B cell (primary cell): ENCODE measurements at regions not wholly inside any gene's neighbourhood (a gene's known extent, or its start where the extent isn't known, plus 50 kb on each side); places are given as distances from the start of the nearest gene placed in this dataset.

ENCODE experiments used
- ATAC-seq: fragments of 200-7000 bp; cut with Tn5 transposase; one replicate; pipeline ENCODE4 v1.10.0; 2021; ENCODE audit warnings: low read depth, mild to moderate bottlenecking, moderate number of reproducible peaks, moderate library complexity
- CTCF ChIA-PET: fragments of 350-600 bp; sonication (Branson Sonifier 250); formaldehyde crosslinking; loops from one replicate; lab custom pipeline; 2021; ENCODE audit warnings: antibody characterized with exemption, inconsistent platforms; lab: Charles Lee
- POLR2A ChIA-PET: fragments of 350-600 bp; sonication (Branson Sonifier 250); formaldehyde crosslinking; loops from one replicate; lab custom pipeline; 2021; ENCODE audit warnings: antibody characterized with exemption; lab: Charles Lee
- DNase-seq: peaks from one replicate; pipeline ENCODE4 v3.0.0; 2013
- H2AFZ ChIP-seq: 2 replicates; pipeline ENCODE4 v1.6.1; 2012; ENCODE audit warnings: mild to moderate bottlenecking, low read depth, low read length; ENCODE audit not compliant: insufficient read depth, poor library complexity, severe bottlenecking
- H3K27ac ChIP-seq, 2 donors: 1 replicate in 1 of 2; 2 replicates in 1 of 2; pipeline ENCODE4 v1.5.1; 2012 to 2013; ENCODE audit warnings: low read length in 2 of 2, mild to moderate bottlenecking in 2 of 2, moderate library complexity in 1 of 2
- H3K27me3 ChIP-seq, 4 experiments: fragments of 200-600 bp in 1 of 4; sonication (generic) in 1 of 4; replicated peaks in 1 of 4; 1 replicate in 2 of 4; 2 replicates in 2 of 4; pipeline versions ENCODE4 v1.6.1 to v1.7.0; 2013 to 2016; ENCODE audit warnings: low read length in 3 of 4, mild to moderate bottlenecking in 2 of 4, mixed read lengths in 1 of 4, moderate library complexity in 1 of 4; ENCODE audit not compliant: insufficient read depth in 4 of 4, control insufficient read depth in 3 of 4; ENCODE audit errors: control extremely low read depth in 1 of 4
- H3K36me3 ChIP-seq, 2 experiments: replicated peaks in 1 of 2; 1 replicate in 1 of 2; 2 replicates in 1 of 2; pipeline versions ENCODE4 v1.6.1 to v1.7.1; 2013; ENCODE audit warnings: low read length in 1 of 2; ENCODE audit not compliant: insufficient read depth in 2 of 2, control insufficient read depth in 1 of 2; ENCODE audit errors: control extremely low read depth in 1 of 2, extremely low read depth in 1 of 2
- H3K4me1 ChIP-seq, 2 donors: fragments of 200-600 bp in 1 of 2; sonication (generic) in 1 of 2; 1 replicate in 1 of 2; 2 replicates in 1 of 2; pipeline versions ENCODE4 v1.5.1 to v1.6.1; 2013 to 2017; ENCODE audit warnings: low read length in 2 of 2; ENCODE audit not compliant: control insufficient read depth in 2 of 2, insufficient read depth in 2 of 2
- H3K4me2 ChIP-seq: replicated peaks from 2 replicates; pipeline ENCODE3; 2012; ENCODE audit warnings: mild to moderate bottlenecking, low read depth, low read length; ENCODE audit not compliant: poor library complexity, severe bottlenecking
- H3K4me3 ChIP-seq, 5 experiments: fragments of 200-600 bp in 1 of 5; sonication (generic) in 1 of 5; 1 replicate in 3 of 5; 2 replicates in 2 of 5; pipeline versions ENCODE4 v1.5.1 to v1.7.0; 2011 to 2016; ENCODE audit warnings: low read length in 4 of 5, mild to moderate bottlenecking in 4 of 5, low read depth in 2 of 5, control low read depth in 1 of 5, moderate library complexity in 1 of 5; ENCODE audit not compliant: insufficient read depth in 1 of 5; ENCODE audit errors: control extremely low read depth in 1 of 5, extremely low read depth in 1 of 5
- H3K79me2 ChIP-seq: fragments of 200-600 bp; sonication (generic); one replicate; pipeline ENCODE4 v1.6.0; 2016; ENCODE audit warnings: low read length; ENCODE audit not compliant: control insufficient read depth, insufficient read depth
- H3K9ac ChIP-seq: fragments of 200-600 bp; sonication (generic); 2 replicates; pipeline ENCODE4 v1.6.1; 2017; ENCODE audit warnings: mild to moderate bottlenecking, low read length, moderate library complexity
- H3K9me3 ChIP-seq, 3 donors: one replicate each; pipeline versions ENCODE4 v1.6.1 to v1.7.1; 2013; ENCODE audit warnings: low read length in 2 of 3; ENCODE audit not compliant: control insufficient read depth in 2 of 3, insufficient read depth in 1 of 3; ENCODE audit errors: control extremely low read depth in 1 of 3
- H4K20me1 ChIP-seq: 2 replicates; pipeline ENCODE4 v1.6.0; 2012; ENCODE audit warnings: mild to moderate bottlenecking, low read length; ENCODE audit not compliant: insufficient read depth, control insufficient read depth, poor library complexity, severe bottlenecking
- H3K27ac Mint-ChIP-seq: one replicate; pipeline ENCODE4 v1.8.0; 2021; ENCODE audit warnings: mixed read lengths
- H3K27me3 Mint-ChIP-seq: one replicate; pipeline ENCODE4 v1.8.0; 2021; ENCODE audit warnings: mixed read lengths
- H3K4me1 Mint-ChIP-seq: one replicate; pipeline ENCODE4 v1.8.0; 2021; ENCODE audit warnings: mixed read lengths
- H3K4me3 Mint-ChIP-seq: one replicate; pipeline ENCODE4 v1.8.0; 2021; ENCODE audit warnings: mixed read lengths
- H3K9me3 Mint-ChIP-seq: one replicate; pipeline ENCODE4 v1.8.0; 2022; ENCODE audit warnings: mixed read lengths; ENCODE audit not compliant: insufficient read depth
- EZH2 ChIP-seq: IDR thresholded peaks from 2 replicates; pipeline ENCODE4 v1.6.1; 2012; ENCODE audit warnings: borderline replicate concordance, low read depth, mild to moderate bottlenecking, moderate library complexity, low read length; ENCODE audit not compliant: insufficient read depth, poor library complexity, severe bottlenecking
- WGBS: methylation state at CpG from one replicate; pipeline ENCODE4 v1.1.5; 2013; ENCODE audit warnings: missing lambda C conversion rate; ENCODE audit not compliant: insufficient coverage; 5-methylcytosine and 5-hydroxymethylcytosine counted together
- intact Hi-C: fragments of 100-400 bp; cut with micrococcal nuclease; formaldehyde crosslinking; loops from one replicate; pipeline ENCODE4 v1.10.0; 2022
- TF ChIP-seq, protein P1 (sequence below): fragments of 200-600 bp; IDR thresholded peaks from one replicate; pipeline ENCODE4 v1.8.0; 2022; ENCODE audit warnings: antibody characterized with exemption, mild to moderate bottlenecking

- CTCF ChIA-PET = no interaction called here
- no peak overlapping the region for H3K27ac Mint-ChIP-seq
- no peaks in the 10 kb centered on the region for H3K27me3 ChIP-seq
Observed at GRCh38 chr3:59143447-59143846, 93.6 kb upstream of the CFAP20DC start.

GRCh38 chr3:59142556-59142955 lies 92.7 kb upstream of the CFAP20DC start:
- ATAC-seq (no peak), DNase-seq (no peak)
- Mint-ChIP-seq H3K9me3 (no peaks in the 10 kb centered on the region), H3K27me3 (peaks cover 4% of the 10 kb centered on the region), H3K27ac (no peak overlapping the region), H3K4me3 (no peak overlapping the region), H3K4me1 (no peaks in the 10 kb centered on the region)
- POLR2A ChIA-PET = no interaction called here
- no peak overlapping the region for H3K4me2 ChIP-seq
- H3K36me3 ChIP-seq = no peaks in the 10 kb centered on the region
- H3K27ac ChIP-seq = no peak overlapping the region
- no peak overlapping the region for H3K4me3 ChIP-seq
- no peak overlapping the region for H2AFZ ChIP-seq
- WGBS = 92% methylated on average over 5 of the region's 6 CpGs
- TF ChIP-seq EZH2 = no peak
- TF ChIP-seq, protein P1, sequence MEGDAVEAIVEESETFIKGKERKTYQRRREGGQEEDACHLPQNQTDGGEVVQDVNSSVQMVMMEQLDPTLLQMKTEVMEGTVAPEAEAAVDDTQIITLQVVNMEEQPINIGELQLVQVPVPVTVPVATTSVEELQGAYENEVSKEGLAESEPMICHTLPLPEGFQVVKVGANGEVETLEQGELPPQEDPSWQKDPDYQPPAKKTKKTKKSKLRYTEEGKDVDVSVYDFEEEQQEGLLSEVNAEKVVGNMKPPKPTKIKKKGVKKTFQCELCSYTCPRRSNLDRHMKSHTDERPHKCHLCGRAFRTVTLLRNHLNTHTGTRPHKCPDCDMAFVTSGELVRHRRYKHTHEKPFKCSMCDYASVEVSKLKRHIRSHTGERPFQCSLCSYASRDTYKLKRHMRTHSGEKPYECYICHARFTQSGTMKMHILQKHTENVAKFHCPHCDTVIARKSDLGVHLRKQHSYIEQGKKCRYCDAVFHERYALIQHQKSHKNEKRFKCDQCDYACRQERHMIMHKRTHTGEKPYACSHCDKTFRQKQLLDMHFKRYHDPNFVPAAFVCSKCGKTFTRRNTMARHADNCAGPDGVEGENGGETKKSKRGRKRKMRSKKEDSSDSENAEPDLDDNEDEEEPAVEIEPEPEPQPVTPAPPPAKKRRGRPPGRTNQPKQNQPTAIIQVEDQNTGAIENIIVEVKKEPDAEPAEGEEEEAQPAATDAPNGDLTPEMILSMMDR = no peak
- H3K27me3 ChIP-seq = no peaks in the 10 kb centered on the region
- CTCF ChIA-PET = no interaction called here
- H3K9ac ChIP-seq = no peak overlapping the region
- no peaks in the 10 kb centered on the region for H3K4me1 ChIP-seq
- intact Hi-C loops = no loop called here
- H3K9me3 ChIP-seq = peaks cover 0 to 4% (median 2%) of the 10 kb centered on the region in 3 donors
- no peaks in the 10 kb centered on the region for H4K20me1 ChIP-seq
- no peaks in the 10 kb centered on the region for H3K79me2 ChIP-seq

More at GRCh38 chr3:59143447-59143846, 93.6 kb upstream of the CFAP20DC start:
- ATAC-seq (no peak), DNase-seq (no peak)
- no peak overlapping the region for H3K27ac ChIP-seq
- H3K4me3 Mint-ChIP-seq = no peak overlapping the region
- no peaks in the 10 kb centered on the region for H3K4me1 Mint-ChIP-seq
- POLR2A ChIA-PET = no interaction called here
- no peak overlapping the region for H3K9ac ChIP-seq
- H3K4me2 ChIP-seq = no peak overlapping the region
- no peaks in the 10 kb centered on the region for H3K36me3 ChIP-seq
- intact Hi-C loops = no loop called here
- H3K9me3 ChIP-seq = peaks cover 0 to 6% (median 5%) of the 10 kb centered on the region in 3 donors
- no peaks in the 10 kb centered on the region for H3K4me1 ChIP-seq
- H4K20me1 ChIP-seq = no peaks in the 10 kb centered on the region
- no peaks in the 10 kb centered on the region for H3K9me3 Mint-ChIP-seq
- H3K4me3 ChIP-seq = no peak overlapping the region
- TF ChIP-seq, protein P1 = no peak
- TF ChIP-seq EZH2 = no peak
- peaks cover 4% of the 10 kb centered on the region for H3K27me3 Mint-ChIP-seq
- H3K79me2 ChIP-seq = no peaks in the 10 kb centered on the region
- H2AFZ ChIP-seq = no peak overlapping the region
